Lower lobe of right lung (tissue), 2 donors: ENCODE measurements at regions not wholly inside any gene's neighbourhood (a gene's known extent, or its start where the extent isn't known, plus 50 kb on each side); places are given as distances from the start of the nearest gene placed in this dataset.

ENCODE experiments used
- ATAC-seq, 2 donors: fragments of 200-7000 bp; cut with Tn5 transposase; one replicate each; pipeline ENCODE4 v1.9.1; 2020 to 2022; ENCODE audit warnings: mild to moderate bottlenecking in 2 of 2, moderate library complexity in 2 of 2
- DNase-seq: peaks from one replicate; pipeline ENCODE4 v3.0.0-alpha.2; 2020
- H3K27ac ChIP-seq: fragments of 200-600 bp; one replicate; pipeline ENCODE4 v1.8.0; 2022
- H3K27me3 ChIP-seq: fragments of 200-600 bp; one replicate; pipeline ENCODE4 v1.8.0; 2022; ENCODE audit warnings: low read depth
- H3K36me3 ChIP-seq: fragments of 200-600 bp; one replicate; pipeline ENCODE4 v1.8.0; 2022; ENCODE audit warnings: mild to moderate bottlenecking
- H3K4me1 ChIP-seq: fragments of 200-600 bp; one replicate; pipeline ENCODE4 v1.8.0; 2022
- H3K4me3 ChIP-seq: fragments of 200-600 bp; one replicate; pipeline ENCODE4 v1.8.0; 2022; ENCODE audit warnings: mild to moderate bottlenecking
- H3K9me3 ChIP-seq: fragments of 200-600 bp; one replicate; pipeline ENCODE4 v1.8.0; 2022
- intact Hi-C: fragments of 100-400 bp; cut with DNase I; formaldehyde crosslinking; loops from one replicate; pipeline ENCODE4 v1.11.0; 2022
- TF ChIP-seq, protein P1 (sequence below): fragments of 200-600 bp; IDR thresholded peaks from one replicate; pipeline ENCODE4 v1.8.0; 2022; ENCODE audit warnings: antibody characterized with exemption, mild to moderate bottlenecking
- donor health status: DM: no; HTN: yes; CAD: no; lungs with severe emphysema.

DNA sequence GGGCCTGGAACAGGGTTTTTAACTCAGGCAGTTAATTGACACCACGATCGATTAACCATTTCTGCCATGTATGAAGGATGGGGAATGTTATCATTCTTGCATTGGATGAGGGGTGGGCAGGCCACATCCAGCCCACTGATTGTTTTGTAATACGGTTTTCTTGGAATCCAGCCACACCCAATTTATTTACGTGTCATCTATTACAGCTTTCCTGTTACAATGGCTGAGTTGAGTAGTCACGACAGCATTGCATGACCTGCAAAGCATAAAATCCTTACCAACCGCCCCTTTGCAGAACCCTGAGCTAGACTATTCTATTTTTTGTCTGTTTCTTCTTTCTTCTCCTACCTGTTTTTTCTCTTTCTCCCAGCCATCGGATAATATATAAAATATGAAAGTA lies 122.0 kb upstream of the STC2 start:
- TF ChIP-seq, protein P1, sequence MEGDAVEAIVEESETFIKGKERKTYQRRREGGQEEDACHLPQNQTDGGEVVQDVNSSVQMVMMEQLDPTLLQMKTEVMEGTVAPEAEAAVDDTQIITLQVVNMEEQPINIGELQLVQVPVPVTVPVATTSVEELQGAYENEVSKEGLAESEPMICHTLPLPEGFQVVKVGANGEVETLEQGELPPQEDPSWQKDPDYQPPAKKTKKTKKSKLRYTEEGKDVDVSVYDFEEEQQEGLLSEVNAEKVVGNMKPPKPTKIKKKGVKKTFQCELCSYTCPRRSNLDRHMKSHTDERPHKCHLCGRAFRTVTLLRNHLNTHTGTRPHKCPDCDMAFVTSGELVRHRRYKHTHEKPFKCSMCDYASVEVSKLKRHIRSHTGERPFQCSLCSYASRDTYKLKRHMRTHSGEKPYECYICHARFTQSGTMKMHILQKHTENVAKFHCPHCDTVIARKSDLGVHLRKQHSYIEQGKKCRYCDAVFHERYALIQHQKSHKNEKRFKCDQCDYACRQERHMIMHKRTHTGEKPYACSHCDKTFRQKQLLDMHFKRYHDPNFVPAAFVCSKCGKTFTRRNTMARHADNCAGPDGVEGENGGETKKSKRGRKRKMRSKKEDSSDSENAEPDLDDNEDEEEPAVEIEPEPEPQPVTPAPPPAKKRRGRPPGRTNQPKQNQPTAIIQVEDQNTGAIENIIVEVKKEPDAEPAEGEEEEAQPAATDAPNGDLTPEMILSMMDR, result no peak
- Histone ChIP-seq H3K36me3 (no peaks in the 10 kb centered on the region), H3K9me3 (no peaks in the 10 kb centered on the region), H3K4me1 (peaks cover 10% of the 10 kb centered on the region), H3K27ac (no peak overlapping the region), H3K27me3 (no peaks in the 10 kb centered on the region), H3K4me3 (no peak overlapping the region)
- no peak for DNase-seq
- no peak for ATAC-seq
- intact Hi-C loops, result no loop called here

DNA sequence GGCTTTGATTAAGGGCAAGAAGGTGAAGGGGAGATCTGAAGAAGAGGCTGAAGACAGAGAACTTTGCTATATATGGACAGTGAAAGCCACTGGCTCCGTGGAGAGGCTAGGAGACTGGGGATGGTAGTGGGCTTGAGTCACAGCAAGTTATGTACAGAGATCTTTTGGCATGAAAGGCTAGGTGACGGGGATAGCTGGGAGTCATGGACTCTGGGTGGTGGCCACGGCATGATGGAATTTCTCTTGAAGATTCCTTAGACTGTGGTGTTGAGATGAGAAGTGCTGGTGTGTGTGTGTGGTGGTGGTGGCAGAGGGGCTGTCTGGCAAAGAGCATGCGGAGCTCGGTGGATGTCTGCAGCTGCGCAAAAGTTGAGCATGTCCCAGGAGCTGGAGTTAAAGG lies 120.6 kb upstream of the STC2 start:
- Histone ChIP-seq H3K9me3 (no peaks in the 10 kb centered on the region), H3K4me1 (peaks cover 10% of the 10 kb centered on the region), H3K27me3 (no peaks in the 10 kb centered on the region), H3K27ac (no peak overlapping the region), H3K4me3 (no peak overlapping the region), H3K36me3 (no peaks in the 10 kb centered on the region)
- TF ChIP-seq, protein P1, result no peak
- DNase-seq (no peak), ATAC-seq (no peak)
- intact Hi-C loops, result no loop called here

DNA sequence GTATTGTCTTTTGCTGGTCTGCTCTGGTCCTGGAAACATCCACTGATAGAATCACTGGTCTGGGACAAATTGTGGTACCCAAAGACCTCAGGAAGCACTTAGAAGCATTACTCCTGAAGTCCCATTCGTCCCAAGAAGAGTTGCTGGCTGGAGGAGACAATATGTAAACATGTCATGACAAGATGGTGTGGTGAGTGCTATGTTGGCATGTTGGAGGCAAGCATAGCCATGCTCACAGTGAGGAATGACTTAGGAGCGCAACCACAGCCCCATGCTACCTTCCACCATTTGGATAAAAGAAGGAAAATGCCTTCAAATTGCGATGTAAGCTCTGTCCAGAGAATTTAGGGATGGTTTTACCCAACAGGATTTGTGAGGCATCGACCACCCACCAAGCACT lies 115.8 kb upstream of the STC2 start:
- no peaks in the 10 kb centered on the region for H3K27me3 ChIP-seq
- H3K4me3 ChIP-seq, result no peak overlapping the region
- no peak for DNase-seq
- TF ChIP-seq, protein P1, result no peak
- no peaks in the 10 kb centered on the region for H3K9me3 ChIP-seq
- intact Hi-C loops, result no loop called here
- no peak overlapping the region for H3K27ac ChIP-seq
- ATAC-seq, result no peak
- no peaks in the 10 kb centered on the region for H3K4me1 ChIP-seq
- no peaks in the 10 kb centered on the region for H3K36me3 ChIP-seq

DNA sequence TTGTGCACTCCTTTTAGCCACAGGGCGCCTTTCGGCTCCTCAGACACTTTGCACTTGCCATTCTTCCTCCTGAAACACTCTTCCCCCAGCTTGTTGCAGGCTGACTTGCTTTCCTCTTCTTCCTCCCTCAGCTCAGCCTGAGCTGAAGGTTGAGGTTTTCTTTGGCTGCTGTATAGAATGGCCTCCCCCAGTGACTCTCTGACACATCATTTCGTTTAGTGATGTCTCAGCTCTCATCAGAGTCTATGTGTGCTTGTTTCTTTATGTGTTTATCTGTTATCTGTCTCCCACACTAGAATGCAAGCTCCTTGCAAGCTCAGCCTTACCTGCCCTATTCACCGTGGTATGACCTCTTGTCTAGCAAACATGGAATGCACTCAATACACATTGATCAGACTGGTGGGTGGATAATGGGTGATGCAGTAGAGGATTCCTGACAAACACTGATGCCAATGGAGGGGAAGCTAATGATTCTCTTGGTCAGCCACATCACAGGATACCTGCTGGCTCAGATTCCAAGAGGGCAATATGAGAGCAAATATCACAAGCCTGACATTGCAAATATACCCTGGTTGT lies 112.9 kb upstream of the STC2 start:
- intact Hi-C loops, result no loop called here

DNA sequence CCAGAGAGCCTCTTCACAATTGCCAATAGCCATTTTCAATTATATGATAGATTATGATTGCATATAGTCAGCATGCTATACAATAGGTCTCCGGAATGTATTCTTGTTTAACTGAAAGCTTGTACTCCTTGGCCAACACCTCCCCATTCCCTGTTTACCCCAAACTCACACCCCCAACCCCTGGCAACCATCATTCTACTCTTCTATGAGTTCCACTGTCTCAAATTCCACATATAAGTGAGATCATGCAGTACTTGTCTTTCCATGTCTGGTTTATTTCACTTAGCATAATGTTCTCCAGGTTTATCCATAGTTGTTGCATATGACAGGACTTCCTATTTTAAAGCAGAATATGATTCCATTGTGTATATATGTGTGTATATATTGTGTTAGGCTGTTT lies 110.7 kb upstream of the STC2 start:
- H3K4me1 ChIP-seq, result no peaks in the 10 kb centered on the region
- DNase-seq (no peak), ATAC-seq (no peak)
- intact Hi-C loops, result no loop called here
- H3K36me3 ChIP-seq, result no peaks in the 10 kb centered on the region
- H3K27me3 ChIP-seq, result no peaks in the 10 kb centered on the region
- H3K4me3 ChIP-seq, result no peak overlapping the region
- no peaks in the 10 kb centered on the region for H3K9me3 ChIP-seq
- no peak overlapping the region for H3K27ac ChIP-seq
- TF ChIP-seq, protein P1, result no peak

More for the DNA sequence above, 112.9 kb upstream of the STC2 start:
- no peak overlapping the region for H3K4me3 ChIP-seq
- no peaks in the 10 kb centered on the region for H3K27me3 ChIP-seq
- ATAC-seq, result no peak
- H3K9me3 ChIP-seq, result no peaks in the 10 kb centered on the region
- H3K4me1 ChIP-seq, result no peaks in the 10 kb centered on the region
- no peaks in the 10 kb centered on the region for H3K36me3 ChIP-seq
- TF ChIP-seq, protein P1, result no peak
- no peak for DNase-seq
- no peak overlapping the region for H3K27ac ChIP-seq

DNA sequence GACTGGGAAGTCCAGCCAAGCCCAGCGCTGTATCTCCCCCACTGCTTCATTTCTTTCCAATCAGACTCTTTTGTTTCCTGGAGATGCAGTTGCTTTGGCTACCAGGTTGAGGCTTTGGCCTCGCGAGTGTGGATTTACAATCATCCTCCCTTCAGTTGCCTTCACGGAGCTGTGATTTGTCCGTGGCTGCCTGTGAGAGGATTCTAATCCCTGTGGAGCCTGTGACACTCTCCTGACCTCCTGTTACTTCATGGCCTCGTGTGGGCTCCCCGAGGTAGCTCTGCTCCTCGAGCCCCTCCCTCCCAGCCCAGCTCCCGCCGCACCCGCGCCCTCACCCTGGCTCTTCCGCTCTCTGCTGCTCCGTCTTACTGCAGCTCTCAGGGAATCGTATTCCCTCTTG lies 107.2 kb upstream of the STC2 start:
- ATAC-seq (no peak), DNase-seq (no peak)
- H3K4me3 ChIP-seq, result no peak overlapping the region
- TF ChIP-seq, protein P1, result no peak
- no peaks in the 10 kb centered on the region for H3K4me1 ChIP-seq
- H3K27ac ChIP-seq, result no peak overlapping the region
- H3K36me3 ChIP-seq, result no peaks in the 10 kb centered on the region
- no peaks in the 10 kb centered on the region for H3K27me3 ChIP-seq
- no peaks in the 10 kb centered on the region for H3K9me3 ChIP-seq
- intact Hi-C loops, result no loop called here
